Sigmoid colon (tissue), 6 donors: ENCODE measurements at regions not wholly inside any gene's neighbourhood (a gene's known extent, or its start where the extent isn't known, plus 50 kb on each side); places are given as distances from the start of the nearest gene placed in this dataset.

ENCODE experiments used
- DNase-seq: peaks from one replicate; pipeline ENCODE4 v3.0.0-alpha.2; 2019
- H3K27ac ChIP-seq, 4 donors: fragments of 200-600 bp; sonication (generic); one replicate each; pipeline ENCODE4 v1.5.1; 2016 to 2019; ENCODE audit warnings: mild to moderate bottlenecking in 1 of 4
- H3K27me3 ChIP-seq, 3 donors: fragments of 200-600 bp; sonication (generic); one replicate each; pipeline ENCODE4 v1.5.1; 2019; ENCODE audit warnings: mild to moderate bottlenecking in 1 of 3
- H3K36me3 ChIP-seq, 4 donors: fragments of 200-600 bp; sonication (generic); one replicate each; pipeline ENCODE4 v1.5.1; 2016 to 2019
- H3K4me1 ChIP-seq, 4 donors: fragments of 200-600 bp; sonication (generic); one replicate each; pipeline ENCODE4 v1.5.1; 2017 to 2019
- H3K4me3 ChIP-seq, 4 donors: fragments of 200-600 bp; sonication (generic); one replicate each; pipeline ENCODE4 v1.5.1; 2017 to 2019; ENCODE audit warnings: mild to moderate bottlenecking in 2 of 4, moderate library complexity in 1 of 4
- H3K9me3 ChIP-seq, 4 donors: fragments of 200-600 bp in 3 of 4; sonication (generic) in 3 of 4; one replicate each; pipeline versions ENCODE4 v1.5.1 to v1.6.1; 2013 to 2019
- EP300 ChIP-seq, 4 donors: sonication (generic); formaldehyde crosslinking; IDR thresholded peaks; one replicate each; pipeline ENCODE4 v1.6.1; 2017; ENCODE audit warnings: antibody characterized with exemption in 4 of 4
- POLR2A ChIP-seq, 2 donors: fragments of 450-650 bp; IDR thresholded peaks; one replicate each; pipeline ENCODE4 v1.6.1; 2016; ENCODE audit warnings: antibody characterized with exemption in 2 of 2, mild to moderate bottlenecking in 2 of 2, moderate library complexity in 2 of 2
- POLR2AphosphoS5 ChIP-seq, 4 donors: sonication (generic); formaldehyde crosslinking; IDR thresholded peaks; one replicate each; pipeline ENCODE4 v1.6.1; 2017; ENCODE audit warnings: antibody characterized with exemption in 4 of 4
- WGBS, 2 donors: extraction: QIAGEN DNeasy Blood & Tissue Kit; methylation state at CpG; one replicate each; pipeline ENCODE4 v1.1.7; 2013; 5-methylcytosine and 5-hydroxymethylcytosine counted together
- intact Hi-C: fragments of 100-400 bp; cut with DNase I; formaldehyde crosslinking; loops from one replicate; pipeline ENCODE4 v1.15.1; 2023
- TF ChIP-seq, protein P1 (sequence below), 4 experiments: fragments of 450-650 bp in 3 of 4; fragments of 200-600 bp in 1 of 4; IDR thresholded peaks; one replicate each; pipeline ENCODE4 v1.5.1; 2016 to 2019; ENCODE audit warnings: antibody characterized with exemption in 4 of 4, mild to moderate bottlenecking in 3 of 4, moderate library complexity in 2 of 4
- donor health status: healthy with polysubstance abuse.
- donor health status: healthy.

DNA sequence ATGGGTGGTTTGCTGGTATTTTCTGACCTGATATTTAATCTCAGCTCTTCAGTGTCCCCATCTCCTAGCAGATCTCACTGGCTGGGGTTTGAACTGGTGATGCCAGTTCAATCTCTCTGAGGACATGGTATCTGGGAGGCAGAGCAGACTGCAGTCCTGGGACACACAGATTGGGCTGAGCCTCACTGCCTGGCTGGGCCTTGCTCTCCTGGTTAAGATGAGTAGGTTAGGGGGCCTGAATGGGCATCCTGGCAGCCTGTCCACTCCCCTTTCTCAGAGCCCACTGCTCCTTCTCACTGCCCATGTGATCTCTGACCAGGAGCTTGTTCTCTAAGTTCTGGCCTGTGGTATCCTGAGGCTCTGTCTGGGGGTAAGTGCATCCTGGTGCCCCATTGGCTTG lies 363.4 kb downstream of the GLRX3 start:
- Histone ChIP-seq H3K4me3 (no peak overlapping the region), H3K4me1 (no peaks in the 10 kb centered on the region), H3K36me3 (no peaks in the 10 kb centered on the region), H3K27ac (no peak overlapping the region), H3K9me3 (peaks cover 0 to 2% (median 0%) of the 10 kb centered on the region in 4 donors), H3K27me3 (no peaks in the 10 kb centered on the region)
- intact Hi-C loops, result no loop called here
- no peak for DNase-seq
- TF ChIP-seq POLR2A (IDR thresholded peaks at IDR 0.05), result no peak
- no peak for TF ChIP-seq POLR2AphosphoS5 (IDR thresholded peaks at IDR 0.05)
- TF ChIP-seq, protein P1, sequence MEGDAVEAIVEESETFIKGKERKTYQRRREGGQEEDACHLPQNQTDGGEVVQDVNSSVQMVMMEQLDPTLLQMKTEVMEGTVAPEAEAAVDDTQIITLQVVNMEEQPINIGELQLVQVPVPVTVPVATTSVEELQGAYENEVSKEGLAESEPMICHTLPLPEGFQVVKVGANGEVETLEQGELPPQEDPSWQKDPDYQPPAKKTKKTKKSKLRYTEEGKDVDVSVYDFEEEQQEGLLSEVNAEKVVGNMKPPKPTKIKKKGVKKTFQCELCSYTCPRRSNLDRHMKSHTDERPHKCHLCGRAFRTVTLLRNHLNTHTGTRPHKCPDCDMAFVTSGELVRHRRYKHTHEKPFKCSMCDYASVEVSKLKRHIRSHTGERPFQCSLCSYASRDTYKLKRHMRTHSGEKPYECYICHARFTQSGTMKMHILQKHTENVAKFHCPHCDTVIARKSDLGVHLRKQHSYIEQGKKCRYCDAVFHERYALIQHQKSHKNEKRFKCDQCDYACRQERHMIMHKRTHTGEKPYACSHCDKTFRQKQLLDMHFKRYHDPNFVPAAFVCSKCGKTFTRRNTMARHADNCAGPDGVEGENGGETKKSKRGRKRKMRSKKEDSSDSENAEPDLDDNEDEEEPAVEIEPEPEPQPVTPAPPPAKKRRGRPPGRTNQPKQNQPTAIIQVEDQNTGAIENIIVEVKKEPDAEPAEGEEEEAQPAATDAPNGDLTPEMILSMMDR (IDR thresholded peaks at IDR 0.05), result no peak
- TF ChIP-seq EP300 (IDR thresholded peaks at IDR 0.05), result no peak

DNA sequence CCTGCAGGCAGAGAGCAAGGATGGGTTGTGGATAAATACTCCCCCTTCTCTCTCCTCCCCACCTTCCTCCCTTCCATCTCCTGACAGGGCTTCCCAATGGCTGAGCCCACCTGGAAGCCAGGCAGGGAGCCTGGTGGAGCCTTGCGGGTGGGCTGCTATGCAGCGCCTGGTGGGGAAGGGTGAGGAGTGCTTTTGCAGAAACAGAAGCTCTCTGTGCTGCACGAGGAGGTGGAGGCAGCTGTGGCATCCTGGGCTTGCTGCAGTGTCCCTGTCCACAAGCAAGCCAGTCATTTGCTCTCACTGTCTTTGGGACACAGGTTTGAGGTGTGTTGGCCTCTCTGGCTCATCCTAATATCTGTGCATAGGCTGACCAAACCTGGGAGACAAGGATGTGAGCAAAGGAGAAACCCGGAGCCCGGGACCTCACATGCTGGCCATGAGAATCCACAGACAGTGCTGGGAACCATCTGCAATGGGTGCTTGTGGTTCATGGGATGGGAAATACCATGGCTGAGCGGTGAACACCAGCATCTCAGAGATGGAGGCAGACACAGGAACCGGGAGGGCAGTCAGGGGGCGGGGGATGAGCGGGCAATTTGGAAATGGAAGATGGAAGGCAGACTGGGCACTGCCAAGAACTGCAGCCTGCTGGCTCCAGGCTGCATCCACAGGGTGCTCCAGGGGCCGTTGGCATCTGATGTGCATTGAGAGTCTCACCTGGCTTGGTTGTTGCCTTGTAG lies 364.2 kb downstream of the GLRX3 start:
- H3K36me3 ChIP-seq, result no peaks in the 10 kb centered on the region
- WGBS, 2 donors, result 80 to 82% methylated on average over 10 of the region's 10 CpGs
- H3K27ac ChIP-seq, result no peak overlapping the region
- H3K4me1 ChIP-seq, result no peaks in the 10 kb centered on the region
- H3K9me3 ChIP-seq, result peaks cover 0 to 2% (median 0%) of the 10 kb centered on the region in 4 donors
- intact Hi-C loops, result no loop called here
- no peaks in the 10 kb centered on the region for H3K27me3 ChIP-seq
- H3K4me3 ChIP-seq, result no peak overlapping the region
- DNase-seq, result no peak
- TF ChIP-seq POLR2AphosphoS5 (IDR thresholded peaks at IDR 0.05), result no peak
- TF ChIP-seq, protein P1 (IDR thresholded peaks at IDR 0.05), result no peak
- no peak for TF ChIP-seq EP300 (IDR thresholded peaks at IDR 0.05)
- TF ChIP-seq POLR2A (IDR thresholded peaks at IDR 0.05), result no peak

DNA sequence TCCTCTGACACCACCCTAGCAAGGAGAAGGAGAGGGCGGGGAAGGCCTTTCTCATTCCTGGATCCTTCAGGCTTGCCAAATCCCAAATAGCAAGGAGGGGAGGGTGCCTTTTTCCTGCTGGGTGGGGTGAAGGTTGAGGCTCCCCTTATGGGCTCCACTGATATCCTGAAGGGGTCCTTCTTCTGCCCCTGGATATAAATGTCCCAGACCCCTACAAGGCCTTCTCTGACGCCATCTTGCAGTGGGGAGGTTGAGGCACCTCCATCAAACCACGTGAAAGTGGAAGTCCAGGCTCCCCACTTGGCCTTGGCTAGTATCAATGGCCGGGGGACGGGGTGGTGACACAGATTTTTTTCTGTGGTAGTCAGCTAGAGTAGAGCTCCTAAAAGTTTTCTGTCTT lies 371.3 kb downstream of the GLRX3 start:
- intact Hi-C loops, result no loop called here
- TF ChIP-seq POLR2A (IDR thresholded peaks at IDR 0.05), result no peak
- TF ChIP-seq, protein P1 (IDR thresholded peaks at IDR 0.05), result no peak
- no peak for TF ChIP-seq EP300 (IDR thresholded peaks at IDR 0.05)
- no peak for TF ChIP-seq POLR2AphosphoS5 (IDR thresholded peaks at IDR 0.05)
- Histone ChIP-seq H3K36me3 (no peaks in the 10 kb centered on the region), H3K4me3 (no peak overlapping the region), H3K9me3 (peaks cover 0 to 2% (median 0%) of the 10 kb centered on the region in 4 donors), H3K27me3 (no peaks in the 10 kb centered on the region), H3K4me1 (no peaks in the 10 kb centered on the region), H3K27ac (no peak overlapping the region)
- DNase-seq, result no peak
- 68 to 70% methylated on average over 5 of the region's 5 CpGs for WGBS, 2 donors

DNA sequence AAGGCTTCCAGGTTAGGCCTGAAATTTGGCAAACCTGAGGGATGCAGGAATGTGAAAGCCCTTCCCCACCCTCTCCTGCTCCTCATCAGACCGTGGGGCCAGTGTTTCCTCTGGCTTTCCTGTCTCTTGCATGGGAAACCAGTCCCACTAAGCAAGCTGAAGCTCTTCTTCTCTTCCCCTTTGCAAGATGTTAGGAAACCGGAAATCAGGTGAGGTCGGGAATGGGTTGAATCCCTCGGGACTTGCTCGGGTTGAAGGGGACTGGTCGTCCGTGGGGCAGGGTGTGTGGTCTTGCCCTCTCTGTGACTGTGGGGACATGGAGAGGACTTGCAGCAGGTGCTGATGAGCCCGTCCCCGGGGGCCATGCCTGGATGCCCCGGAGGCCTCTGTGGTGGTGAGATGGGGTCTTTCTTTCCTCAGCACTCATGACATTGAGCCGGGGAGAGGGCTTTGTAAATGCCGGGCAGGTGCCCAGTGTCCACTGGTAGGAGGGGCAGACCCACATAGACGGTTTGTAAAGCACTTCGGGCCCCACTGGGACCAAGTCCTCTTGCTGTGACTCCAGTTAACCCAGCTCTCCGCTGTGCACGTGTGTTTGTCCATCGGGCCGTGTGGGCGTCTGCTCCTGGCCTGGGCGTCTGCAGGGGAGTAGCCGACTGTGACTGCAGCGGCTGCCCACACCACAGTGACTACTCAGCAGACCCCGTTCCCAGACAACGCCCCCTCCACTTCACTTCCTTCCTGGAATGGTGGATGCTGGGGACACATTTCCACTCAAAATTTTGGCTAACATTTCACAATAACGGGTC lies 373.9 kb downstream of the GLRX3 start:
- Histone ChIP-seq H3K36me3 (no peaks in the 10 kb centered on the region), H3K4me3 (no peak overlapping the region), H3K4me1 (no peaks in the 10 kb centered on the region), H3K27me3 (no peaks in the 10 kb centered on the region), H3K9me3 (no peaks in the 10 kb centered on the region), H3K27ac (no peak overlapping the region)
- TF ChIP-seq, protein P1 (IDR thresholded peaks at IDR 0.05), result no peak
- 84 to 86% methylated on average over 25 of the region's 25 CpGs for WGBS, 2 donors
- no peak for DNase-seq
- intact Hi-C loops, result no loop called here
